Hypothalamus (tissue), 51 donors: ENCODE measurements at regions not wholly inside any gene's neighbourhood (a gene's known extent, or its start where the extent isn't known, plus 50 kb on each side); places are given as distances from the start of the nearest gene placed in this dataset.

ENCODE experiments used
- DNase-seq, 51 donors: peaks; one replicate each; lab custom pipeline; 2025; lab: John Stamatoyannopoulos, UW

GRCh38 chr18:78621141-78621755, 358.4 kb upstream of the SALL3 start:
- no peak for DNase-seq

GRCh38 chr18:78622251-78622906, 357.2 kb upstream of the SALL3 start:
- no peak for DNase-seq

- no peak for DNase-seq
Observed at GRCh38 chr18:78622907-78623541, 356.6 kb upstream of the SALL3 start.

- no peak for DNase-seq
Observed at GRCh38 chr18:78624646-78625279, 354.9 kb upstream of the SALL3 start.

- DNase-seq, result no peak
Observed at GRCh38 chr18:78625847-78626246, 353.8 kb upstream of the SALL3 start.

- DNase-seq, result no peak
Observed at GRCh38 chr18:78627551-78628346, 351.9 kb upstream of the SALL3 start.

GRCh38 chr18:78629426-78629825, 350.2 kb upstream of the SALL3 start:
- DNase-seq, result no peak

GRCh38 chr18:78630356-78630755, 349.3 kb upstream of the SALL3 start:
- DNase-seq, result no peak

GRCh38 chr18:78630981-78631510, 348.6 kb upstream of the SALL3 start:
- DNase-seq, result no peak

- DNase-seq, result peak in 1 of 51 donors; percentile 15
Observed at GRCh38 chr18:78632111-78632541, 347.5 kb upstream of the SALL3 start.

- no peak for DNase-seq
Observed at GRCh38 chr18:78634061-78634696, 345.4 kb upstream of the SALL3 start.

GRCh38 chr18:78635093-78635800, 344.4 kb upstream of the SALL3 start:
- DNase-seq, result no peak

GRCh38 chr18:78636260-78636659, 343.4 kb upstream of the SALL3 start:
- DNase-seq, result no peak

- no peak for DNase-seq
Observed at GRCh38 chr18:78637442-78638402, 341.9 kb upstream of the SALL3 start.

- DNase-seq, result no peak
Observed at GRCh38 chr18:78639006-78639950, 340.3 kb upstream of the SALL3 start.

GRCh38 chr18:78640246-78640995, 339.2 kb upstream of the SALL3 start:
- peak in 2 of 51 donors; percentile 5 to 12 for DNase-seq
